ENCODE measurements at regions not wholly inside any gene's neighbourhood (a gene's known extent, or its start where the extent isn't known, plus 50 kb on each side); places are given as distances from the start of the nearest gene placed in this dataset.

DNA sequence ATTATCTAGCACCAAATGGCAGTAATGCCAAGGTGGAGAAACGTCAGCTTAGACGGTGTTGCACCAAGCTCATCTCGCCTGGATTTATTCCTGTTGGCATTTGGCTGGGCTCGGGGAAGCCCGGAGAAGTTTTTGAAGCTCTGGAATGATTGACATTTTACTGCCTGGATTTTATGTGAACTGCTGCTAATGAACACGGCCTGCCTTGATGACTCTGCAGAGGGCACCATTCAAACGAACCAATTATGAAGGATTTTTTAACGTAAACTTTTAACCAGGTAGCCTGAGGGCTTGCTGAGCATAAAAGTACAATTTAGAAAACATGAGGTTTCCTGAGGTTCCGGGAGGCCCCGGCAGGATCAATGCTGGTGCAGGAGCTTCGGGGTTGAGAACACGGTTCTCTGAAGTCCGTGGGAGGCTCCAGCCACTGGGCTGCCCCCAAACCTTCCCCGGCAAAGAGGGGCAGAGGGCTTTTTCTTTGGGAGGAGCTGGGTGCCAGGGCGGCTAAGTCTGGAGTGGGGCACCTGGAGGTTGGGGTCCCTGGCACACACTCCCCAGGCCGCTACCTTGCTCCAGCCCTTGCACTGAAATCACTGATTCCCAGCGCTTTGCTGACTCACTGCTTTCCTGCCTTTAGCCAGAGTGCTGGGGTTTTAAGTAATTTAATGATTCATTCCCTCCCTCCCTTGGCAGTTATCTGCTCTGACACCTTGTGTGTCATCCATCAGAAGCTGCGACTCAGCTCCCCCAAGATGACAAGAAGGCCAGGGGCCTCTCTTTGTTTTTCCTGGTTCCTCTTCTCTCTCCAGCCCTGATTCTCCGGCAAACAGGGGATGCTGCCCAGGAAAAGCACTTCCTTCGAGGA lies 161.2 kb upstream of the IRX3 start:
- no peak for DNase-seq (ENCODE audit: insufficient read length, low spot score)
- no peak for FAIRE-seq
- TF ChIP-seq, protein P1, sequence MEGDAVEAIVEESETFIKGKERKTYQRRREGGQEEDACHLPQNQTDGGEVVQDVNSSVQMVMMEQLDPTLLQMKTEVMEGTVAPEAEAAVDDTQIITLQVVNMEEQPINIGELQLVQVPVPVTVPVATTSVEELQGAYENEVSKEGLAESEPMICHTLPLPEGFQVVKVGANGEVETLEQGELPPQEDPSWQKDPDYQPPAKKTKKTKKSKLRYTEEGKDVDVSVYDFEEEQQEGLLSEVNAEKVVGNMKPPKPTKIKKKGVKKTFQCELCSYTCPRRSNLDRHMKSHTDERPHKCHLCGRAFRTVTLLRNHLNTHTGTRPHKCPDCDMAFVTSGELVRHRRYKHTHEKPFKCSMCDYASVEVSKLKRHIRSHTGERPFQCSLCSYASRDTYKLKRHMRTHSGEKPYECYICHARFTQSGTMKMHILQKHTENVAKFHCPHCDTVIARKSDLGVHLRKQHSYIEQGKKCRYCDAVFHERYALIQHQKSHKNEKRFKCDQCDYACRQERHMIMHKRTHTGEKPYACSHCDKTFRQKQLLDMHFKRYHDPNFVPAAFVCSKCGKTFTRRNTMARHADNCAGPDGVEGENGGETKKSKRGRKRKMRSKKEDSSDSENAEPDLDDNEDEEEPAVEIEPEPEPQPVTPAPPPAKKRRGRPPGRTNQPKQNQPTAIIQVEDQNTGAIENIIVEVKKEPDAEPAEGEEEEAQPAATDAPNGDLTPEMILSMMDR (IDR thresholded peaks at IDR 0.05; ENCODE audit: insufficient read depth, missing control alignments) = no peak

GRCh38 chr16:54446639-54447038 lies 160.1 kb upstream of the IRX3 start:
- DNase-seq (ENCODE audit: insufficient read length, low spot score) = no peak
- FAIRE-seq = no peak
- TF ChIP-seq, protein P1 (IDR thresholded peaks at IDR 0.05; ENCODE audit: insufficient read depth, missing control alignments) = no peak

GRCh38 chr16:54444851-54445458 lies 158.4 kb upstream of the IRX3 start:
- DNase-seq (ENCODE audit: insufficient read length, low spot score) (no peak), FAIRE-seq (no peak)
- TF ChIP-seq, protein P1 (IDR thresholded peaks at IDR 0.05; ENCODE audit: insufficient read depth, missing control alignments) = no peak

- FAIRE-seq (no peak), DNase-seq (ENCODE audit: insufficient read length, low spot score) (no peak)
- TF ChIP-seq, protein P1 (IDR thresholded peaks at IDR 0.05; ENCODE audit: insufficient read depth, missing control alignments) = no peak
Observed at GRCh38 chr16:54443839-54444238, 157.3 kb upstream of the IRX3 start.

DNA sequence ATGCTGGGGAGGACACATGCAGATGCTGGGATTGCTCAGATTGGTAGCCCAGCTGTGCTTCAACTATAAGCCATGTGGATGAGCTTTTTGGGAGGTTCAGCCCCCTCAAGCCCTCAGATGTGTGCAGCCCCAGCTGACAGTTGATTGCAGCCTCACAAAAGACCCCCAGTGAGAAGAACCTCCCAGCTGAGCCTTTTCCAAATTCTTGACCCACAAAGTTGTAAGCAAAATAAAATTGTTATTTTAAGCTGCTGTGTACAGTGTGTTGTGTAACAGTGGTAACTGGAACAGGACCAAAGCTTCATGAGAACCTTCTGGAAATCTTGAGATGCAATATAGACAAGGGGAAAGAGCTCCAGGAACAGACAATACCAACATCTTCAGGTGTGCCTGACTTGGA lies 156.8 kb upstream of the IRX3 start:
- FAIRE-seq = no peak
- TF ChIP-seq, protein P1 (IDR thresholded peaks at IDR 0.05; ENCODE audit: insufficient read depth, missing control alignments) = no peak
- DNase-seq (ENCODE audit: insufficient read length, low spot score) = no peak

DNA sequence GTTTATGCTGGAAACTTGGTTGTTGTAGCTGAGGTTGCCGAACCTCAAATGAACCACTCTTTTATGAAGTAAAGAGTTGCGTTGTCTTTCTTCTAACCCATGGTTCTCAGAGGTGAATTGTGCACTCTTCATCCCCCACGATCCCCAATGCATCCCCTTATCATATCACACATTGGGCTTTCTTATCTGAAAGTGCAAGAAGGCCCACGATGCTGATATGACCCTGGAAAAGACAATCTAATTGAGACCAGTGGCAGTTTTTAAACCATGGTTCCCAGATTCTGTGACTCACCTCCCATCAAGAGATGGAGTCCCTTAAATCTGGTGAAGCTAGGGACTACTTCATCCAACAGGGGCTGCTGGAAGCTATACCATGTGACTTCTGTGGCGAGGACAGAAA lies 156.3 kb upstream of the IRX3 start:
- FAIRE-seq (no peak), DNase-seq (ENCODE audit: insufficient read length, low spot score) (no peak)
- TF ChIP-seq, protein P1 (IDR thresholded peaks at IDR 0.05; ENCODE audit: insufficient read depth, missing control alignments) = no peak

DNA sequence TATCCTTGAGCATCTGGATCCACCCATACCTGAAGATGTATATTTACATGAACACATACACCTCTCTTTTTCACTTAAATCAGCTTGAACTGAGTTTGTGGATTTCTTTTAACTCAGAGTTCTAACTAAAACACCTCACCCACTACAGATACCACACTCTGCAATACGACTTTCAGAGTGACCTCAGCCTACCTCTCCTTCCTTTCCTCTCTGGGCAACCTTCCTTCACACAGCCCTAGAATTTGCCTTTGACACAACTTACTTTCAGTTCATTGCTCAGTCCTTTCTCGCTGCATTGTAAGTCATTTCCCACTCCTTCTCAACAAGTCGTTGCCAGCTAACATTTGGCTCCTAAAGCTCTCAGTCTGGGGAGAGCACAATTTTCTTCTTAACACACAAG lies 151.9 kb upstream of the IRX3 start:
- FAIRE-seq = no peak
- no peak for DNase-seq (ENCODE audit: insufficient read length, low spot score)
- TF ChIP-seq, protein P1 (IDR thresholded peaks at IDR 0.05; ENCODE audit: insufficient read depth, missing control alignments) = no peak
